WI38 (cell line): ENCODE measurements at regions not wholly inside any gene's neighbourhood (a gene's known extent, or its start where the extent isn't known, plus 50 kb on each side); places are given as distances from the start of the nearest gene placed in this dataset.

Experiments
- H3K4me3 ChIP-seq: 2 replicates; pipeline ENCODE4 v1.5.1; 2011; ENCODE audit warnings: low read depth, mild to moderate bottlenecking, control low read depth, low read length
- CTCF ChIP-seq: IDR thresholded peaks from 2 replicates; pipeline ENCODE4 v1.5.1; 2012; ENCODE audit warnings: low read depth, mild to moderate bottlenecking, control low read depth, low read length

- no peak overlapping the region for H3K4me3 ChIP-seq
- no peak for TF ChIP-seq CTCF
Observed at GRCh38 chr5:34511915-34512314, 144.2 kb upstream of the RAI14 start.

GRCh38 chr5:34516166-34516565 lies 140.0 kb upstream of the RAI14 start:
- TF ChIP-seq CTCF, result no peak
- no peak overlapping the region for H3K4me3 ChIP-seq

- TF ChIP-seq CTCF, result no peak
- no peak overlapping the region for H3K4me3 ChIP-seq
Observed at GRCh38 chr5:34516686-34517085, 139.4 kb upstream of the RAI14 start.

- TF ChIP-seq CTCF, result no peak
- no peak overlapping the region for H3K4me3 ChIP-seq
Observed at GRCh38 chr5:34517249-34517648, 138.9 kb upstream of the RAI14 start.

GRCh38 chr5:34519489-34520220 lies 136.5 kb upstream of the RAI14 start:
- no peak overlapping the region for H3K4me3 ChIP-seq
- no peak for TF ChIP-seq CTCF

GRCh38 chr5:34521628-34522290 lies 134.4 kb upstream of the RAI14 start:
- H3K4me3 ChIP-seq, result no peak overlapping the region
- TF ChIP-seq CTCF, result no peak

GRCh38 chr5:34522599-34523386 lies 133.3 kb upstream of the RAI14 start:
- H3K4me3 ChIP-seq, result no peak overlapping the region
- TF ChIP-seq CTCF, result peak; percentile 45
